SJCRH30 (cell line): ENCODE measurements at regions not wholly inside any gene's neighbourhood (a gene's known extent, or its start where the extent isn't known, plus 50 kb on each side); places are given as distances from the start of the nearest gene placed in this dataset.

Experiments used
- DNase-seq, 2 experiments: peaks; one replicate each; pipeline ENCODE4 v3.0.0-alpha.2; 2015 to 2020
- H3K27ac ChIP-seq: fragments of 250-450 bp; sonication (Bioruptor Pico); 2 replicates; pipeline ENCODE4 v1.5.1; 2020; ENCODE audit warnings: mild to moderate bottlenecking, moderate library complexity
- H3K27me3 ChIP-seq: fragments of 250-450 bp; sonication (Bioruptor Pico); 2 replicates; pipeline ENCODE4 v1.5.1; 2020; ENCODE audit warnings: mild to moderate bottlenecking, moderate library complexity
- H3K36me3 ChIP-seq: fragments of 250-450 bp; sonication (Bioruptor Pico); 2 replicates; pipeline ENCODE4 v1.5.1; 2020; ENCODE audit warnings: mild to moderate bottlenecking, moderate library complexity
- H3K4me1 ChIP-seq: fragments of 250-450 bp; sonication (Bioruptor Pico); 2 replicates; pipeline ENCODE4 v1.5.1; 2020; ENCODE audit warnings: mild to moderate bottlenecking, moderate library complexity
- H3K4me3 ChIP-seq: fragments of 250-450 bp; sonication (Bioruptor Pico); 2 replicates; pipeline ENCODE4 v1.5.1; 2020; ENCODE audit warnings: mild to moderate bottlenecking, moderate library complexity
- H3K9me3 ChIP-seq: fragments of 250-450 bp; sonication (Bioruptor Pico); replicated peaks from 2 replicates; pipeline ENCODE4 v1.5.1; 2020; ENCODE audit warnings: mild to moderate bottlenecking, moderate library complexity

DNA sequence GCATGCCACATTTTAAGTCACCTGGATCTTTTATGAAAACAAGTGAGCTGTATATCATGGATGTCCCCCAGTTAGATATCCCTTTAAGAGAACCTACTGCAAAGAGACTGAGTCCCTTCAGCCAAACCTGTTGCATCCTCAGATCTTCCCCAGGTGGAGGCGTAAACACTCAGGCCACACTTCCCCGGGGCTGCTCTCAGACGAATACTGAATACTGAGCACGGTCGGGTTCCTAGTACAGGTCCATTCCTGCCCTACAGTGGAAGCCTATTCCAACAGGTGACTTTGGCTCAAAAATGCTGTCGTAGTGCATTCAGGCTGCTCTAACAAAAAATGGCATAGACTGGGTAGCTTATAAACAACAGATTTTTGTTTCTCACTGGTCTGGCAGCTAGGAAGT is 320.2 kb upstream of the CLNK start:
- DNase-seq, result no peak
- Histone ChIP-seq H3K36me3 (no peaks in the 10 kb centered on the region), H3K27me3 (no peaks in the 10 kb centered on the region), H3K4me3 (no peak overlapping the region), H3K4me1 (no peaks in the 10 kb centered on the region), H3K27ac (no peak overlapping the region), H3K9me3 (no peaks in the 10 kb centered on the region)

DNA sequence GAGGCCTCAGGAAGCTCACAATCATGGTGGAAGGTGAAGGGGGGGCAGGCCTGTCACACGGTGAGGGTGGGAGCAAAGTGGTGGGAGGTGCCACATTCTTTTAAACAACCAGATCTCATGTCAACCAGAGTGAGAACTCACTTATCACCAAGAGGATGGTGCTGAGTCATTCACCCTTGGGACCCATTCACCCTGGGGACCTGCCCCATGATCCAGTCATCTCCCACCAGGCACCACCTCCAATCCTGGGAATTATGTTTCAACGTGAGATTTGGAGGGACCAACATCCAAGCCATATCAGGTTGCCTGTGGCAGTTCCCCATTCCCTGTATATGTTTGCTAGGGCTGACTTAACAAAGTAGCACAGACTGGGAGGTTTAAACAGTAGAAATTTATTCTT is 318.4 kb upstream of the CLNK start:
- no peak for DNase-seq
- H3K27ac ChIP-seq, result no peak overlapping the region
- H3K27me3 ChIP-seq, result no peaks in the 10 kb centered on the region
- no peaks in the 10 kb centered on the region for H3K4me1 ChIP-seq
- no peak overlapping the region for H3K4me3 ChIP-seq
- H3K36me3 ChIP-seq, result no peaks in the 10 kb centered on the region
- H3K9me3 ChIP-seq, result no peaks in the 10 kb centered on the region

DNA sequence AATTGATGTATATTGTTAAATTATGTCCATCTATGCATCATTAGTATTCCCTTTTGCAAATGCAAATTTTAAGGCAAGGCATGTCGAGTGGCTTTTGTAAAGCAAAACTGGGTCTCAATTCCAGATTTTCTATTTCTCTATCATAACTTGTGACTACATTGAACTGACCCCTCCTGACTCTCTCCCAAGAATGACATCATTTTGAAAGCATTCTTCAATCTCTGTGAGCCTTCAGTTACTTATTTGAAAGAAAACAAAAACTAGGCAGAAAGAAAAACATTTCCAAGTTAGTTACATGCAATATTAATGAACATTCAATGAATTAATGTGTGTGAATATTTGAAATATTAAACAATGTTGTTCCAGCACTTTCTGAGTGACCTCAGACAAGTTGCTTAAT is 314.3 kb upstream of the CLNK start:
- Histone ChIP-seq H3K27ac (no peak overlapping the region), H3K4me3 (no peak overlapping the region), H3K9me3 (no peaks in the 10 kb centered on the region), H3K4me1 (no peaks in the 10 kb centered on the region), H3K36me3 (no peaks in the 10 kb centered on the region), H3K27me3 (no peaks in the 10 kb centered on the region)
- no peak for DNase-seq

DNA sequence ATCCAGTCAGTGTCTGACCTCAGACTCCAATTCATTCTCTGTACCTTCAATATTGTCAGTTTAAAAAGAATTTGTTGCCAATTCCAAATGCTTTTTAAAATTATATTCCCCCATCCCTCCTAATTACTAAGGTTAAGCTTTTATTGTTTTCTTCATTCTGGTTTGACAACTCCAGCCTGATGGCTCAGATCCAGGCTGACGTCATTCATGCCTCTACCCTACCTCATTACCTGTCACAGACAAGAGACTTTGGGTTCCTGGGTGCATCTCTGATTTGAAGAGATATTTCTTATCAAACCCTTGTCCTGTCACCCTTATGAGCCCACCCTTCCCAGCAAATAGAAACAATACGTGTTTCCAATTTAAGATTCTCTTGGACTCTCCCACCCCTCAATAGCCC is 300.2 kb upstream of the CLNK start:
- Histone ChIP-seq H3K36me3 (no peaks in the 10 kb centered on the region), H3K4me3 (no peak overlapping the region), H3K4me1 (no peaks in the 10 kb centered on the region), H3K27ac (no peak overlapping the region), H3K27me3 (no peaks in the 10 kb centered on the region), H3K9me3 (no peaks in the 10 kb centered on the region)
- no peak for DNase-seq

- Histone ChIP-seq H3K27ac (no peak overlapping the region), H3K27me3 (no peaks in the 10 kb centered on the region), H3K9me3 (no peaks in the 10 kb centered on the region), H3K4me1 (no peaks in the 10 kb centered on the region), H3K4me3 (no peak overlapping the region), H3K36me3 (no peaks in the 10 kb centered on the region)
- no peak for DNase-seq
Observed at GRCh38 chr4:10983885-10984640, 299.5 kb upstream of the CLNK start.

DNA sequence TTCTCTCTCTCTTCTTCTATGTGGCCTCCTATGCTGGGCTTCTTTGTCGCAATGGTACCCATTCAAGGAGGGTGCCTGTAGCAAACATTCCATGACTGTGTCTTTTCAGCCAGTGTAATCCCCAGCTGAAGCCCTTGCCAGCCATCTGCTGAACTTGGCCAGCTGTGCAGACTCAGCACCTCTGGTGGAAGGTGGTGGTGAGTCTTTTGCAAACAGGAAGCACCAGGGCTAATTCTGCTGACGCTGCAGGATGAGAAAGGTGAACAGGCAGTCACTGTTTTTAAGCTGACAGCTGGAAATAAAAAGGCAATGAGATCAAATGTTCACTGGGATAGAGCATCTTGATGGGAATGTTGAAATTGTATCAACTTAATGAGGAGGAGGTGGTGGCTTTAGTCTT is 298.7 kb upstream of the CLNK start:
- Histone ChIP-seq H3K9me3 (no peaks in the 10 kb centered on the region), H3K36me3 (no peaks in the 10 kb centered on the region), H3K27ac (no peak overlapping the region), H3K27me3 (no peaks in the 10 kb centered on the region), H3K4me3 (no peak overlapping the region), H3K4me1 (no peaks in the 10 kb centered on the region)
- DNase-seq, result no peak

DNA sequence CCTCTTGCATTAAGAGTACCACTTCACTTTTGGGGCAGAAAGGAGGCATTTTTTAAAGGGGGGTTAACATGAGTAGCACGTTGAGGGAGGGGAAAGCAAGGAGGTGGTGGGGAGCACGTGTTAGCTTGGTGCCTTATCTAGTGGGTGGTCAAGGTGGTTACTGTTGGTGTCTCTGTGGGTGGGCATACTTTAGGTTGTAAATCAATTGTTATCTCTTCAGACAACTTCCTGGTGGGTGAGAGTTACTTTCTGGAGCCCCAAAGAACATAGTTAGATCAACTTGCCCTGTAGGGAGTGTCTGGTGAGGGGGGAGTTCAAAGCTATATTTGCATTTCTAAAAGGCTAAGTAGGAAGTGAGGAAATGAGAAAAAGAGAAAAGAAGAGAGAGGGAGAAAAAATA is 297.7 kb upstream of the CLNK start:
- H3K9me3 ChIP-seq, result no peaks in the 10 kb centered on the region
- no peak overlapping the region for H3K4me3 ChIP-seq
- no peak for DNase-seq
- H3K27ac ChIP-seq, result no peak overlapping the region
- no peaks in the 10 kb centered on the region for H3K4me1 ChIP-seq
- H3K27me3 ChIP-seq, result no peaks in the 10 kb centered on the region
- no peaks in the 10 kb centered on the region for H3K36me3 ChIP-seq

DNA sequence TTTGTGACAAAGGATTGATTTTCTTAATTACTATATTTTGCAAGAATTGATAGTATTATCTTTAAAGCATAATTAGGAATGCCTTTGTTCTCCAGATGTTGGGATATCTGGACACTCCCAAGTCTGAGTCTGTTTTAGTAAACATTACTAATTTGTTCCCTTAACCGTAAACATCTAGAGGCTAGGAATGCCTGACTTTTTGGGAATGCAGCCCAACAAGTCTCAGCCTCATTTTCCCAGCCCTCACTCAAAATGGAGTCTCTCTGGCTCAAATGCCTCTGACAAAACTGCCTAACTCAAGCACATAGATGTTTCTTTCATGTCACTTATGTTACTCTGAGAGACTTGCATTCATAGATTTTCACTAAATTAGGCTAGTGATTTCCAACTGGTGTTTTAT is 297.0 kb upstream of the CLNK start:
- no peak for DNase-seq
- Histone ChIP-seq H3K27ac (no peak overlapping the region), H3K4me1 (no peaks in the 10 kb centered on the region), H3K4me3 (no peak overlapping the region), H3K36me3 (no peaks in the 10 kb centered on the region), H3K27me3 (no peaks in the 10 kb centered on the region), H3K9me3 (no peaks in the 10 kb centered on the region)

GRCh38 chr4:10981096-10981495 is 296.5 kb upstream of the CLNK start:
- H3K9me3 ChIP-seq, result no peaks in the 10 kb centered on the region
- no peak overlapping the region for H3K4me3 ChIP-seq
- H3K4me1 ChIP-seq, result no peaks in the 10 kb centered on the region
- no peak for DNase-seq
- H3K27me3 ChIP-seq, result no peaks in the 10 kb centered on the region
- H3K27ac ChIP-seq, result no peak overlapping the region
- no peaks in the 10 kb centered on the region for H3K36me3 ChIP-seq

DNA sequence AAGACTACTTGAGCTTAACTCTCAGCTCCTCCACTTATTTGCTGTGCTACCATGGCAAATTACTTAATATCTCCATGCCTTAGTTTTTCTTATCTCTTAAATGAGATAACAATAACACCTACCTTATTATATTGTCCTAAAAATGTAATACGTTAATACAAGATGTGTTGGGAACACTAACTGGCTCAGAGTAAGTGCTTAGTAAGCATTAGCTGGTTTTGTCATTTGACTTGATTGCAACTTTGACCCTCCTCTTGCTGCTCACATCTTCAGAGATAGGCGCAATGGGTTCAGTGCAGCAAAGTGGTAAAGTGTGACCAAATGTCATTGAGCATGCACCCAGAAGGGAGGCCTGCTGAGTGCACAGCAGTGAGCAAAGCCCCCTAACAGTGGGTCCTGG is 294.5 kb upstream of the CLNK start:
- Histone ChIP-seq H3K9me3 (no peaks in the 10 kb centered on the region), H3K4me1 (no peaks in the 10 kb centered on the region), H3K27ac (no peak overlapping the region), H3K27me3 (no peaks in the 10 kb centered on the region), H3K36me3 (no peaks in the 10 kb centered on the region), H3K4me3 (no peak overlapping the region)
- no peak for DNase-seq

DNA sequence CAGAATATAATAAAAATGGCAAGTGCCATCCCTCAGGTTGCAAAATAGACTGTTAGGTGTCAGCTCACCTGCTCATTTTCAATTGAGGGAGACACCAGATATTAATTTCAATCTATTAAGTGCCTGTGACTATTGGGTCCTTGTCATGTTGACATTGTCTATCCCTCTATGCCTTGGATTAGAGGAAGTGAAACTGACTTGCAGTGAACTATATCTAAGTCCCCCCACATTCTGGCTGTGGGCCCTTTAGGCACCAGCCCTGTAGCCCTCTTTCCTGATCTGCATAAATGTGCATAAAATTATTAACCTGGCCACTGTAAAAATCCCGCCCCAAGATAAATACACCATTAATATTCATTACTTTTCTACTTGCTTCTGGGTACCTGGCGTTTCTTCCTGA is 293.0 kb upstream of the CLNK start:
- Histone ChIP-seq H3K36me3 (no peaks in the 10 kb centered on the region), H3K4me1 (no peaks in the 10 kb centered on the region), H3K4me3 (no peak overlapping the region), H3K27ac (no peak overlapping the region), H3K9me3 (no peaks in the 10 kb centered on the region), H3K27me3 (no peaks in the 10 kb centered on the region; the same call in 1 of the 2 replicates)
- no peak for DNase-seq

GRCh38 chr4:10974371-10974770 is 289.8 kb upstream of the CLNK start:
- H3K9me3 ChIP-seq, result no peaks in the 10 kb centered on the region
- no peak for DNase-seq
- H3K27me3 ChIP-seq, result no peaks in the 10 kb centered on the region; the same call in 1 of the 2 replicates
- no peak overlapping the region for H3K27ac ChIP-seq
- H3K4me1 ChIP-seq, result no peaks in the 10 kb centered on the region
- H3K36me3 ChIP-seq, result no peaks in the 10 kb centered on the region
- no peak overlapping the region for H3K4me3 ChIP-seq

- H3K27me3 ChIP-seq, result no peaks in the 10 kb centered on the region; the same call in 1 of the 2 replicates
- DNase-seq, result no peak
- H3K4me3 ChIP-seq, result no peak overlapping the region
- H3K36me3 ChIP-seq, result no peaks in the 10 kb centered on the region
- H3K9me3 ChIP-seq, result no peaks in the 10 kb centered on the region
- H3K27ac ChIP-seq, result no peak overlapping the region
- H3K4me1 ChIP-seq, result no peaks in the 10 kb centered on the region
Observed at GRCh38 chr4:10973686-10974085, 289.1 kb upstream of the CLNK start.

- no peak for DNase-seq
- Histone ChIP-seq H3K27me3 (no peaks in the 10 kb centered on the region; the same call in 1 of the 2 replicates), H3K4me1 (no peaks in the 10 kb centered on the region), H3K27ac (no peak overlapping the region), H3K9me3 (no peaks in the 10 kb centered on the region), H3K4me3 (no peak overlapping the region), H3K36me3 (no peaks in the 10 kb centered on the region)
Observed at GRCh38 chr4:10971800-10972401, 287.3 kb upstream of the CLNK start.

DNA sequence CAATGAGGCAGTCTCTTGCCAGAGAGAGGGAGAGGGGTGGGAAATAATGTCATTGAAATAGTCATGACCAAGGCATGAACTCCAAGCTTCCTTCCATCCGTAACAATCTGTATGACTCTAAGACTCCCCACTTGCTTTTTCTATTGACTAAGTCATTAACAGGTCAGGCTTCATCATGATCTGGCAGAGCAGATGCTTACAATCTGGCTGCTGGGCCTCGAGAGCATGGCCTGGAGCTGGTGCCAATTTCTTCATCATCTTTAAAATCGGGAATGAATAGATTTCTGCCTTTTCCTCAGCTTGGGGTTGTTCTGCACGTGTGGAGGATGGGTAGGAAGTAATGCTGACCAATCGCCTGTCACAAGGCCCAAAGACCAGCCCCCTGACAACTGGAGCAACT is 280.6 kb upstream of the CLNK start:
- DNase-seq, result no peak
- Histone ChIP-seq H3K4me1 (no peaks in the 10 kb centered on the region), H3K9me3 (no peaks in the 10 kb centered on the region), H3K27ac (no peak overlapping the region), H3K36me3 (no peaks in the 10 kb centered on the region), H3K4me3 (no peak overlapping the region), H3K27me3 (no peaks in the 10 kb centered on the region; the same call in 1 of the 2 replicates)
